NB4 (cell line): ENCODE measurements at regions not wholly inside any gene's neighbourhood (a gene's known extent, or its start where the extent isn't known, plus 50 kb on each side); places are given as distances from the start of the nearest gene placed in this dataset.

Experiments
- DNase-seq: peaks from one replicate; pipeline ENCODE4 v3.0.0; 2010; ENCODE audit warnings: low read depth
- H3K4me3 ChIP-seq: one replicate; pipeline ENCODE4 v1.5.1; 2011; ENCODE audit warnings: mild to moderate bottlenecking, low read depth, low read length, moderate library complexity
- CTCF ChIP-seq: IDR thresholded peaks from one replicate; pipeline ENCODE4 v1.5.1; 2012; ENCODE audit warnings: low read depth, low read length
- MYC ChIP-seq: IDR thresholded peaks from 2 replicates; pipeline ENCODE4 v1.6.1; 2011; ENCODE audit warnings: low read depth, low read length
- POLR2A ChIP-seq: IDR thresholded peaks from 2 replicates; pipeline ENCODE4 v1.6.1; 2011; ENCODE audit warnings: mild to moderate bottlenecking; ENCODE audit not compliant: insufficient read length; ENCODE audit errors: extremely low read depth
- TF ChIP-seq, protein P1 (sequence below): IDR thresholded peaks from 2 replicates; pipeline ENCODE4 v1.6.1; 2011; ENCODE audit warnings: low read depth, low read length

- no peak overlapping the region for H3K4me3 ChIP-seq
- TF ChIP-seq, protein P1, sequence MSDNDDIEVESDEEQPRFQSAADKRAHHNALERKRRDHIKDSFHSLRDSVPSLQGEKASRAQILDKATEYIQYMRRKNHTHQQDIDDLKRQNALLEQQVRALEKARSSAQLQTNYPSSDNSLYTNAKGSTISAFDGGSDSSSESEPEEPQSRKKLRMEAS: no peak
- TF ChIP-seq CTCF (no peak), POLR2A (no peak), MYC (no peak)
- no peak for DNase-seq
Measured at GRCh38 chr6:103895136-103895535, 964.6 kb downstream of the HACE1 start.

- TF ChIP-seq MYC (no peak), POLR2A (no peak), CTCF (no peak)
- TF ChIP-seq, protein P1: no peak
- DNase-seq: no peak
- no peak overlapping the region for H3K4me3 ChIP-seq
Measured at GRCh38 chr6:103893141-103893581, 966.6 kb downstream of the HACE1 start.

DNA sequence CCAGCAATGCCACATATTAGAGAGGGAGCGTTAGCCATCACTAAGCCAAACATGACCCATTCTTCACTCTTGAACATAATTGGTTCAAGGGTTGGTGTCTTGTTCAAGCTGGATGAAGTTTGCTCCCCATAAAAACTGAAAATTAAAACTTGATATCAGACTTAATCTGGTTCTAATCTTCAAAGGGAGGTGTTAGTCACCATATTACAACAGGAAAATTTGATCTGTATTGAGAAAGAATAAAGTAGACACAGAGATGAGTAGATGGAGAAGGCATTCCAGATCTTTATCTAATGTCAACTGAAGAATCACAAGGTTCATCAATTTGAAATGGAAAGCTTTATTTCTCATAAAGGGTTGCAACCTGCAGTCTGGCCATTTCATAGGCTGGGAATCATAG is 972.8 kb downstream of the HACE1 start:
- no peak overlapping the region for H3K4me3 ChIP-seq
- no peak for DNase-seq
- TF ChIP-seq, protein P1: no peak
- TF ChIP-seq MYC (no peak), CTCF (no peak), POLR2A (no peak)

GRCh38 chr6:103885446-103885845 is 974.3 kb downstream of the HACE1 start:
- TF ChIP-seq POLR2A: no peak
- no peak overlapping the region for H3K4me3 ChIP-seq
- DNase-seq: no peak

GRCh38 chr6:103879800-103880199 is 979.9 kb downstream of the HACE1 start:
- no peak for DNase-seq
- no peak for TF ChIP-seq CTCF
- TF ChIP-seq POLR2A: no peak
- TF ChIP-seq MYC: no peak
- TF ChIP-seq, protein P1: no peak

DNA sequence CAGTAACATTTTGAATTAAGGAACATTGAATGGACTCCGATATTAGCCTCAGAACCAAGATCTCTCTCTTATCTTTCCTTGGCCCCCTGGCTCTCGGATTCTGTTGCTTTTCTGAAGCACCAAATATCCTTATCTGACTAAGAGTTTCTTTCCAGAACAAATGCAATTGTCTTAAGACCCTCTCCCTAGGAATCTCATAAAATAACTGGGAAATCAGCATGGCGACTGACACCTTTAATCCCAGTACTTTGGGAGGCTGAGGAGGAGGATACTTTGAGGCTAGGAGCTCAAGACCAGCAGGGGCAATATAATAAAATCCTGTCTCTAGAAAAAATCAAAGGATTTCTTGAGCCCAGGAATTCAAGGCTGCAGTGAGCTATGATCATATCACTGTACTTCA is 984.5 kb downstream of the HACE1 start:
- H3K4me3 ChIP-seq: no peak overlapping the region
- no peak for DNase-seq
- TF ChIP-seq MYC (no peak), CTCF (no peak), POLR2A (no peak)
- TF ChIP-seq, protein P1: no peak

More at GRCh38 chr6:103879800-103880199, 979.9 kb downstream of the HACE1 start:
- no peak overlapping the region for H3K4me3 ChIP-seq
